ENCODE measurements at regions not wholly inside any gene's neighbourhood (a gene's known extent, or its start where the extent isn't known, plus 50 kb on each side); places are given as distances from the start of the nearest gene placed in this dataset.

- H3K9me3 ChIP-seq: no peaks in the 10 kb centered on the region
Measured at GRCh38 chr6:132063204-132063603, 112.0 kb upstream of the CCN2 start.

GRCh38 chr6:132062626-132063025, 111.5 kb upstream of the CCN2 start:
- no peak for ATAC-seq (ENCODE audit: insufficient number of reproducible peaks, low FRiP score, low read depth)
- TF ChIP-seq CTCF (IDR thresholded peaks at IDR 0.05): no peak
- no peak for DNase-seq (ENCODE audit: low spot score)
- Histone ChIP-seq H3K4me1 (ENCODE audit: control insufficient read depth in 1 of 2, low read depth in 2 of 2) (peaks cover 18 to 26% of the 10 kb centered on the region in 2 donors), H3K36me3 (no peaks in the 10 kb centered on the region), H3K4me3 (no peak overlapping the region), H3K27ac (no peak overlapping the region), H3K9me3 (no peaks in the 10 kb centered on the region), H3K27me3 (replicated peaks; ENCODE audit: insufficient read depth) (no peaks in the 10 kb centered on the region)

More at GRCh38 chr6:132063204-132063603, 112.0 kb upstream of the CCN2 start:
- Histone ChIP-seq H3K4me3 (peak overlapping the region; percentile 19), H3K27me3 (replicated peaks; ENCODE audit: insufficient read depth) (no peaks in the 10 kb centered on the region), H3K36me3 (no peaks in the 10 kb centered on the region), H3K4me1 (ENCODE audit: control insufficient read depth in 1 of 2, low read depth in 2 of 2) (peaks cover 18 to 26% of the 10 kb centered on the region in 2 donors), H3K27ac (no peak overlapping the region)
- ATAC-seq (ENCODE audit: insufficient number of reproducible peaks, low FRiP score, low read depth) (no peak), DNase-seq (ENCODE audit: low spot score) (no peak)
- no peak for TF ChIP-seq CTCF (IDR thresholded peaks at IDR 0.05)

GRCh38 chr6:132061381-132061780, 110.2 kb upstream of the CCN2 start:
- no peak for DNase-seq (ENCODE audit: low spot score)
- no peak for TF ChIP-seq CTCF (IDR thresholded peaks at IDR 0.05)
- no peaks in the 10 kb centered on the region for H3K36me3 ChIP-seq
- H3K27ac ChIP-seq: no peak overlapping the region
- no peaks in the 10 kb centered on the region for H3K27me3 ChIP-seq (replicated peaks; ENCODE audit: insufficient read depth)
- ATAC-seq (ENCODE audit: insufficient number of reproducible peaks, low FRiP score, low read depth): no peak
- H3K9me3 ChIP-seq: no peaks in the 10 kb centered on the region
- H3K4me3 ChIP-seq: no peak overlapping the region
- peaks cover 18 to 26% of the 10 kb centered on the region in 2 donors for H3K4me1 ChIP-seq (ENCODE audit: control insufficient read depth in 1 of 2, low read depth in 2 of 2)

- Histone ChIP-seq H3K4me1 (ENCODE audit: control insufficient read depth in 1 of 2, low read depth in 2 of 2) (peaks cover 18 to 26% of the 10 kb centered on the region in 2 donors), H3K9me3 (no peaks in the 10 kb centered on the region), H3K4me3 (no peak overlapping the region), H3K27ac (no peak overlapping the region), H3K36me3 (no peaks in the 10 kb centered on the region), H3K27me3 (replicated peaks; ENCODE audit: insufficient read depth) (no peaks in the 10 kb centered on the region)
- TF ChIP-seq CTCF (IDR thresholded peaks at IDR 0.05): no peak
- no peak for ATAC-seq (ENCODE audit: insufficient number of reproducible peaks, low FRiP score, low read depth)
- DNase-seq (ENCODE audit: low spot score): no peak
Measured at GRCh38 chr6:132060591-132060990, 109.4 kb upstream of the CCN2 start.

GRCh38 chr6:132058975-132059374, 107.8 kb upstream of the CCN2 start:
- ATAC-seq (ENCODE audit: insufficient number of reproducible peaks, low FRiP score, low read depth): no peak

More at GRCh38 chr6:132058975-132059374, 107.8 kb upstream of the CCN2 start:
- H3K27me3 ChIP-seq (replicated peaks; ENCODE audit: insufficient read depth): no peaks in the 10 kb centered on the region
- no peak for DNase-seq (ENCODE audit: low spot score)
- no peak overlapping the region for H3K4me3 ChIP-seq
- H3K27ac ChIP-seq: no peak overlapping the region
- no peak for TF ChIP-seq CTCF (IDR thresholded peaks at IDR 0.05)
- peaks cover 16 to 22% of the 10 kb centered on the region in 2 donors for H3K4me1 ChIP-seq (ENCODE audit: control insufficient read depth in 1 of 2, low read depth in 2 of 2)
- H3K36me3 ChIP-seq: no peaks in the 10 kb centered on the region
- H3K9me3 ChIP-seq: no peaks in the 10 kb centered on the region

Measured in thoracic aorta (tissue), 2 donors.